NK-92 treated with Interleukin-12 subunit alpha and Interleukin-12 subunit beta, amount 100 ng/mL, for 24 hours (cell line): ENCODE measurements at regions not wholly inside any gene's neighbourhood (a gene's known extent, or its start where the extent isn't known, plus 50 kb on each side); places are given as distances from the start of the nearest gene placed in this dataset.
"Not testable (repeated sequence)": the region's sequence is repeated elsewhere in the genome, so short reads cannot be mapped to it uniquely, and the experiment has no call there.

Experiments used
- DNase-seq: peaks from one replicate; lab custom pipeline; 2025; lab: John Stamatoyannopoulos, UW

DNA sequence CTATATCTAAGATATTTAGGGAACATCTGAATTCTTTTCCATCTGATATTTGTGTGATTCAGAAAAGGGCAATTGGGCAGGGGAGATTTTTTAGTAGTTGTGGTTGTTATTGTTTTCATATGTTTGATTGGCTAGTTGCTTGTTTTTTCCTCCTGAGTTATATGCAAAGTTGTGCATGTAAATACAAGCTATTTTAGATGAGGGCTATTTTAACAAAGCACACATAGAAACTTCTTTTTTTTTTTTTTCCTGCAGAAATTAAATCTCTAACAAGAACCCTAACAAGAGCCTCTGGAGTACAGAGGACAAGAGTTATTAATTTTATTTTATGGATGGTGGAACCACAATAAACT is 559.1 kb downstream of the CETN3 start:
- no peak for DNase-seq

GRCh38 chr5:89849830-89850512 is 559.6 kb downstream of the CETN3 start:
- DNase-seq: no peak

DNA sequence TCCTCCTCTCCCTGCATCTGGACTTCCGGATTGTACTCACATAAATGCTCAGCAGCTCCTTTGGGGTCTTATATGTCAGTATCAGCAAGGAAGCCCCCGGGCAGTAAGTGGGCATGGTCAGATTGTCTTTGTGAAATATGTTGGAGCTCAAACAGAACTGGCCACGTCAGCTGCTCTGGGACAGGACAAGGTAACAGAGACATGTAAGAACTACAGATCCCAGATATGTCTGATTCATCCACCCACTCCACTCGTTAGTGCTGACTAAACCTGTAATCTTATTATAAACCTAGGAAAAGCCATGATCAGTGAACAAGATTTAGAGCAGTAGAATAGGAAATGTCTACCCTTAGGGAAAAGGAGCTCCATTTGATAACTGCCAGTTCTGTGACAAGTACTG is 561.8 kb downstream of the CETN3 start:
- DNase-seq: no peak

DNA sequence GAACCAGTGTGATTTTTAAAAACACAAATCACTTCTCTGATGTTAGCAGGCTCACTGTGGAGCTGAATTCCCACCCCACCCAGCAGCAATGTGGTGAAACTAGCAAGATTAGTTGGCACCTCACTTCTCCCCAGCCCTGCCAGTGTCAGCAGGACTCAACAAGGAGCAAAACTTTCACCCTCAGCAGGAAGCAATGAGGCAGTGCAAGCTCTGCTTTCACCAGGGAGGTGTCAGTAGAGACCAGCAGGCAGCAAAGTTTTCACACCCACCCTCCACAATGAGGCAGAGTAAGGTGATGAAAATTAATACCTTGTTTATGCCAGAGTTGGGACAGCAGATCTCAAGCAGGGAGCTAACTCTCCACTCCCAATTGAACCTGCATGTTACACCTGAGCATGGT is 565.0 kb downstream of the CETN3 start:
- DNase-seq: no peak

GRCh38 chr5:89842531-89842930 is 567.0 kb downstream of the CETN3 start:
- no peak for DNase-seq

- no peak for DNase-seq
These were observed 568.6 kb downstream of the CETN3 start for GRCh38 chr5:89840906-89841305.

DNA sequence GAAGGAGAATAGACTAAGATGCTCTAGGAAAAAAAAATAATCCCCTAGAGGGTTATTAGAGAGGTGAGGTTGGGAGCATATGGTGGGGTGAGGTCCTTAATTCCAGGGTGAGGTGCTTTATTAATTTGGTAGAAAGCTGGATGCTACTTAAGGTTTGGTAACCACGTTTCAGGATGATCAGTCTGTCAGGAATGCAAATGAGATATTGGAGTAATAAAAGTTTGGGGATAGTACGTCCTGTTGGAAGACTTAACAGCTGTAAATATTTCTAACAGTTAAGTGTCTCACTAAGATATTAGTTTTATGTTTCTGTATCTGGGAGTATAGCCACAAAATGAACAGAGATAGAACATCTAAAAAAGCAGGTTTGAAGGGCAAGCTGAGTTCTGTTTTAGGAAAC is 578.9 kb downstream of the CETN3 start:
- DNase-seq: no peak

- DNase-seq: no peak
These were observed 581.6 kb downstream of the CETN3 start for GRCh38 chr5:89827960-89828359.

GRCh38 chr5:89827359-89827758 is 582.2 kb downstream of the CETN3 start:
- DNase-seq: no peak

- no peak for DNase-seq
These were observed 582.6 kb downstream of the CETN3 start for GRCh38 chr5:89826938-89827337.

GRCh38 chr5:89823046-89823445 is 586.5 kb downstream of the CETN3 start:
- no peak for DNase-seq

- no peak for DNase-seq
These were observed 591.7 kb downstream of the CETN3 start for GRCh38 chr5:89817841-89818240.

DNA sequence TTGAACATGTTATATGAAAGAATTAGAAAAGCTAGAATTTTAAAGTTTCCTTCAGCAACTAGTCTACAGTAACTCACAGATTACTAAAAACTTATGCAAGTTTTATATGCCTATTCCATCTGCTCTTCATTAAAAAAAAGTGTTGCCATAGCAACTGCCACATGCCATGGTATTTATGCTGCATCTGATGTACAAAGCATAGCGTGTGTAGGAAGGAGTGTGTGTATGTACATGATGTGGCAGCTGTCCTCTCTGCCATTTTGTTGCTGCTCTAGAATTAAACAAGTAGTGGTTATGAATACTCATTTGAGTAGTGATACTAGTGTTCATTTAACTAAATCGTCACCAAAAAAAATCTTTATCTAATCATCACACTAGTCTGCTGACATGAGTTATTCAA is 593.5 kb downstream of the CETN3 start:
- no peak for DNase-seq

DNA sequence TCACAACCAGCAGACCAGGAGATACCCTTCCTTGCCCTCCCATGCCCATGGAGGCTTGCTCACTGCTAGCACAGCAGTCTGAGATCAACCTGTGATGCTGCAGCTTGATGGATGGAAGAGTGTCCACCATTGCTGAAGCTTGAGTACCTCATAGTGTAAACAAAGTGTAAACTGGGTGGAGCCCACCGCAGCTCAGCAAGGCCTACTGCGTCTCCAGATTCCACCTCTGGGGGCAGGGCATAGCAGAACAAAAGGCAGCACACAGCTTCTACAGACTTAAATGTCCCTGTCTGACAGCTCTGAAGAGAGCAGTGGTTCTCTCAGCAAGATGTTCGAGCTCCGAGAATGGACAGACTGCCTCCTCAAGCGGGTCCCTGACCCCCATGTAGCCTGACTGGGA is 608.8 kb downstream of the CETN3 start:
- DNase-seq: not testable (repeated sequence)

GRCh38 chr5:89794504-89794903 is 615.1 kb downstream of the CETN3 start:
- not testable (repeated sequence) for DNase-seq

GRCh38 chr5:89779734-89780133 is 629.8 kb downstream of the CETN3 start:
- DNase-seq: not testable (repeated sequence)

GRCh38 chr5:89777758-89778157 is 631.8 kb downstream of the CETN3 start:
- no peak for DNase-seq

DNA sequence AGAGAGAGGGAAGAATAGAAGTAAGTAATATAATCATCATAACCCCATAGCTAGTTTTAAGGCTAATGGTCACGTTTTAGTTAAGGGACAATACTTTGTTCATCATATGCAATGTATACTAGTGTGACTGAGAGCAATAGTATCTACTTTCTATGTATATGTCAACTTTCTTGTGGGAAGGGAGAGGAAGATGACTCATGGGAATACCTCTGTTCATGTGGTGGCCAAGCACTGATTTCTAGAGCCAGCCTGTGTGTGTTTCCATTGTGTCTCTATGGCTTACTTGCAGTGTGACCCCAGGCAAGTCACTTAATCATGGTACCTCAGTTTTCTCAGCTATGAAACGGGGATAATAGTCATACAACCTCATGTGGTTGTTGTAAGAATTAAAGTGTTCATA is 639.6 kb downstream of the CETN3 start:
- no peak for DNase-seq

DNA sequence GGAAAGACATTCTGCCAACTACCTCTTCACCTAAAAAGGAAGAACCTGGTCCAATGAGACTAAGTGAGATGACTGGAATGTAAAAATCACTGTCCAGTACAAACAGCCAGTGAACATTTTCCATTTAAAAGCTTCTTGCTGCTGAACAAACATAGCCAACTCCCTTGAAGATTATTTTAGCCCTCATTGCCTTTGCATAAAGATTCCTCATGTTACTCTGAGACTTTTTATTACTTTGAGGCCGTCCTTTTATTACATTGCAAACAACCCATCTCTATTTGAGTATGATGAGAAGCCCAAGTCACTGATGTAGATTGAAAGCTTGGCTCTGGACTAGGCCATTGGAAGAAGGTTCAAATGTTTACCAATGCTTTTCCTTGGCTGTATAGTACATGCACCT is 649.8 kb downstream of the CETN3 start:
- DNase-seq: no peak

DNA sequence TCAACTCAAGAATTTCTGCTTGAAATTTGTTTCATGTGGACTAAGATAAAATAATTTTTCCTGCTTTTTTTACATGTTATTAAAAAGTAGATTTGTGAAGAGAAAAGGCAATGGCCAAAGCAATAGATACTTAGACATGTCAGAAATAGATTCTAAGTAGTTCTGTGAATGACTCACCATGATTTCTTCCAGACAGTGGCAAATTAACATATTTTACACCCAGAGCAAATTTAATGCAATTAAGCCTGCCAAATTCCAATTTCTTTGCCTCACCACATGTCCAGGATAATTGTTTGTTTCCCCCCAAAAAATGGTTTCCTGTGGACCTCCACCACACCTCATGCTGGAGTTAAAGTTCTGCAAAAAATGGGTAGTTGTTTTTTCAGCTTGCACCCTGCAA is 651.4 kb downstream of the CETN3 start:
- DNase-seq: no peak

- no peak for DNase-seq
These were observed 652.6 kb downstream of the CETN3 start for GRCh38 chr5:89756955-89757354.

- no peak for DNase-seq
These were observed 654.5 kb downstream of the CETN3 start for GRCh38 chr5:89755024-89755423.

- no peak for DNase-seq
These were observed 674.5 kb downstream of the CETN3 start for GRCh38 chr5:89735082-89735481.

GRCh38 chr5:89733772-89734171 is 675.8 kb downstream of the CETN3 start:
- DNase-seq: no peak
